ENCODE measurements at regions not wholly inside any gene's neighbourhood (a gene's known extent, or its start where the extent isn't known, plus 50 kb on each side); places are given as distances from the start of the nearest gene placed in this dataset.

- TF ChIP-seq POLR2AphosphoS5 (IDR thresholded peaks at IDR 0.05; ENCODE audit: low read depth, low read length) (no peak), TCF7L2 (IDR thresholded peaks at IDR 0.05; ENCODE audit: low read depth, low read length) (no peak), CTCF (IDR thresholded peaks at IDR 0.05) (no peak)
These were observed 319.7 kb upstream of the MAN1A1 start for GRCh38 chr6:119669221-119669620.
